Astrocyte (in vitro differentiated cells and primary cell): ENCODE measurements at regions not wholly inside any gene's neighbourhood (a gene's known extent, or its start where the extent isn't known, plus 50 kb on each side); places are given as distances from the start of the nearest gene placed in this dataset.

Experiments used
- EZH2 ChIP-seq: IDR thresholded peaks from 2 replicates; pipeline ENCODE4 v1.6.1; 2012; ENCODE audit warnings: mild to moderate bottlenecking, low read length, inconsistent platforms; ENCODE audit not compliant: insufficient read depth
- TF ChIP-seq, protein P1 (sequence below): IDR thresholded peaks from 2 replicates; pipeline ENCODE4 v1.5.1; 2011; ENCODE audit warnings: low read depth, mild to moderate bottlenecking, inconsistent platforms, low read length, moderate library complexity; ENCODE audit not compliant: insufficient read depth

DNA sequence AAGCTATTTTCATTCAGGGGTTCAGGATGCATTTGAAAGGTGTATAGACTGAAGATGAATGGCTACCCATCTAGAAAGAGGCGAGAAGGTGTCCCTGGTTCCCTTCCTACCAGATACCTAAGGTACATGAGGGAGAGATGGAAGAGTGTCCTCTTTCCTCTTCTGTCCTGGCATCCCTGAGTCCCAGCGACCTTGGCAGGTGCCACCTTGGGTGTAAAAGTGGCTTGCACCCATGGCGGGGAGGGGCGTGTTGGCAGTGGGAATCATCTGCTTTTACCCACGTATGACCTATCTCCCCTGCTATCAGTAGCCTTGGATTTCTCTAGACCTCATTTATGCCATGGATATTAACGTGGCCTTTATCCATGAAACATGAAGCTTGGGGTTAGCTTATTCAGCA is 1126.1 kb downstream of the KCNT2 start:
- TF ChIP-seq, protein P1, sequence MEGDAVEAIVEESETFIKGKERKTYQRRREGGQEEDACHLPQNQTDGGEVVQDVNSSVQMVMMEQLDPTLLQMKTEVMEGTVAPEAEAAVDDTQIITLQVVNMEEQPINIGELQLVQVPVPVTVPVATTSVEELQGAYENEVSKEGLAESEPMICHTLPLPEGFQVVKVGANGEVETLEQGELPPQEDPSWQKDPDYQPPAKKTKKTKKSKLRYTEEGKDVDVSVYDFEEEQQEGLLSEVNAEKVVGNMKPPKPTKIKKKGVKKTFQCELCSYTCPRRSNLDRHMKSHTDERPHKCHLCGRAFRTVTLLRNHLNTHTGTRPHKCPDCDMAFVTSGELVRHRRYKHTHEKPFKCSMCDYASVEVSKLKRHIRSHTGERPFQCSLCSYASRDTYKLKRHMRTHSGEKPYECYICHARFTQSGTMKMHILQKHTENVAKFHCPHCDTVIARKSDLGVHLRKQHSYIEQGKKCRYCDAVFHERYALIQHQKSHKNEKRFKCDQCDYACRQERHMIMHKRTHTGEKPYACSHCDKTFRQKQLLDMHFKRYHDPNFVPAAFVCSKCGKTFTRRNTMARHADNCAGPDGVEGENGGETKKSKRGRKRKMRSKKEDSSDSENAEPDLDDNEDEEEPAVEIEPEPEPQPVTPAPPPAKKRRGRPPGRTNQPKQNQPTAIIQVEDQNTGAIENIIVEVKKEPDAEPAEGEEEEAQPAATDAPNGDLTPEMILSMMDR, result no peak
- no peak for TF ChIP-seq EZH2
